ENCODE measurements at regions not wholly inside any gene's neighbourhood (a gene's known extent, or its start where the extent isn't known, plus 50 kb on each side); places are given as distances from the start of the nearest gene placed in this dataset.
"Not testable (repeated sequence)": the region's sequence is repeated elsewhere in the genome, so short reads cannot be mapped to it uniquely, and the experiment has no call there.

- TF ChIP-seq CTCF (IDR thresholded peaks at IDR 0.05; ENCODE audit: unreplicated experiment), result no peak
- no peaks in the 10 kb centered on the region for H3K36me3 Mint-ChIP-seq (ENCODE audit: low read depth, unreplicated experiment)
- no peak overlapping the region for H3K4me3 Mint-ChIP-seq (ENCODE audit: unreplicated experiment)
- peaks cover 2% of the 10 kb centered on the region for H3K4me1 Mint-ChIP-seq (ENCODE audit: unreplicated experiment)
- H3K27me3 Mint-ChIP-seq (ENCODE audit: unreplicated experiment), result no peaks in the 10 kb centered on the region
- H3K27ac Mint-ChIP-seq (ENCODE audit: unreplicated experiment), result no peak overlapping the region
- DNase-seq (ENCODE audit: low spot score), result no peak
- no peaks in the 10 kb centered on the region for H3K9me3 Mint-ChIP-seq (ENCODE audit: unreplicated experiment)
Measured at GRCh38 chr13:79898996-79899395, 418.0 kb downstream of the NDFIP2 start.

- no peak for DNase-seq (ENCODE audit: low spot score)
- peaks cover 2% of the 10 kb centered on the region for H3K4me1 Mint-ChIP-seq (ENCODE audit: unreplicated experiment)
- no peaks in the 10 kb centered on the region for H3K27me3 Mint-ChIP-seq (ENCODE audit: unreplicated experiment)
- no peak overlapping the region for H3K27ac Mint-ChIP-seq (ENCODE audit: unreplicated experiment)
- no peaks in the 10 kb centered on the region for H3K9me3 Mint-ChIP-seq (ENCODE audit: unreplicated experiment)
- no peak overlapping the region for H3K4me3 Mint-ChIP-seq (ENCODE audit: unreplicated experiment)
- no peaks in the 10 kb centered on the region for H3K36me3 Mint-ChIP-seq (ENCODE audit: low read depth, unreplicated experiment)
- TF ChIP-seq CTCF (IDR thresholded peaks at IDR 0.05; ENCODE audit: unreplicated experiment), result no peak
Measured at GRCh38 chr13:79898202-79898826, 417.4 kb downstream of the NDFIP2 start.

- H3K9me3 Mint-ChIP-seq (ENCODE audit: unreplicated experiment), result no peaks in the 10 kb centered on the region
- H3K4me3 Mint-ChIP-seq (ENCODE audit: unreplicated experiment), result no peak overlapping the region
- TF ChIP-seq CTCF (IDR thresholded peaks at IDR 0.05; ENCODE audit: unreplicated experiment), result no peak
- no peak overlapping the region for H3K27ac Mint-ChIP-seq (ENCODE audit: unreplicated experiment)
- H3K36me3 Mint-ChIP-seq (ENCODE audit: low read depth, unreplicated experiment), result no peaks in the 10 kb centered on the region
- peaks cover 2% of the 10 kb centered on the region for H3K4me1 Mint-ChIP-seq (ENCODE audit: unreplicated experiment)
- no peak for DNase-seq (ENCODE audit: low spot score)
- H3K27me3 Mint-ChIP-seq (ENCODE audit: unreplicated experiment), result no peaks in the 10 kb centered on the region
Measured at GRCh38 chr13:79896851-79897250, 415.9 kb downstream of the NDFIP2 start.

GRCh38 chr13:79895416-79895815 is 414.5 kb downstream of the NDFIP2 start:
- Mint-ChIP-seq H3K27me3 (ENCODE audit: unreplicated experiment) (no peaks in the 10 kb centered on the region), H3K9me3 (ENCODE audit: unreplicated experiment) (no peaks in the 10 kb centered on the region), H3K4me3 (ENCODE audit: unreplicated experiment) (no peak overlapping the region), H3K36me3 (ENCODE audit: low read depth, unreplicated experiment) (no peaks in the 10 kb centered on the region), H3K27ac (ENCODE audit: unreplicated experiment) (no peak overlapping the region), H3K4me1 (ENCODE audit: unreplicated experiment) (peaks cover 2% of the 10 kb centered on the region)
- TF ChIP-seq CTCF (IDR thresholded peaks at IDR 0.05; ENCODE audit: unreplicated experiment), result no peak
- DNase-seq (ENCODE audit: low spot score), result no peak

- H3K27me3 Mint-ChIP-seq (ENCODE audit: unreplicated experiment); DNase-seq (ENCODE audit: low spot score); H3K4me3 Mint-ChIP-seq (ENCODE audit: unreplicated experiment); H3K36me3 Mint-ChIP-seq (ENCODE audit: low read depth, unreplicated experiment); H3K9me3 Mint-ChIP-seq (ENCODE audit: unreplicated experiment); H3K27ac Mint-ChIP-seq (ENCODE audit: unreplicated experiment): not testable (repeated sequence)
- peaks cover 11% of the 10 kb centered on the region for H3K4me1 Mint-ChIP-seq (ENCODE audit: unreplicated experiment)
Measured at GRCh38 chr13:79887278-79887677, 406.3 kb downstream of the NDFIP2 start.

Data from endothelial cell (in vitro differentiated cells).